ENCODE measurements at regions not wholly inside any gene's neighbourhood (a gene's known extent, or its start where the extent isn't known, plus 50 kb on each side); places are given as distances from the start of the nearest gene placed in this dataset.
"Not testable (repeated sequence)": the region's sequence is repeated elsewhere in the genome, so short reads cannot be mapped to it uniquely, and the experiment has no call there.

DNA sequence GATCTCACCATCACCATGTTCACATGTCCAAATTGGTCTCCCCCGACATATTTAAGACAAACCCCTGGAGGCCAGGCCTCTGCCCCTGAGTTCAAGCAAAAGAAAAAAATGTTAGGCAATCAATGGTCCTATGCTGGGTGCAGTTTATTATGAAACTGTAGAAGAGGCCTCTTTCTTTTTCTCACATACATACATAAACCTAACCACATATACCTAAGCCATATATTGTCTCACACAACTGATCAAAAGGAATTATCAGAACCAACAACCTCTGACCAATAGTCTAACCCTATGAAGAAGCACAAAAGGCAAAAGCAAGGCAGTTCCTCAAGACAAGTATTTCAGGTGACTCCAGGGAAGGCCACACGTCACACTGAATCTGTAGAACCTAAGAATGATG is 49.9 kb downstream of the ILRUN start:
- intact Hi-C loops (cut with micrococcal nuclease): no loop called here

DNA sequence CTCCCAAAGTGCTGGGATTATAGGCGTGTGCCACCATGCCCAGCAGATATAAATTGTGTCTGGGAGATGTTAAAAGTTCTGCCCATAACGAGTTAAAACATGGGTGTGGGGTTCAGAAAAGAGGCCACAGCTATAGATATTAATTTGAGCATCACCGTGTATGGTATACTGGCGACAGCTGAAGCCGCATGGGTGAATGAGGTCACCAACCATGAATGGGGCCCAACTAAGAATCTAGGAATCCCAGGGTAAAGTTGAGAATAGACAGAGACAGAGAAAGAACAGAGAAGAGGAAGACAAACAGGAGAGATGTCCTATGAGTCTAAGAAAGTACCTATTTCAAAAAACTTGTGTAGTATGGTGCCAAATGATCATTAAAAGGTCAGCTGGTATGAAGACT is 50.9 kb downstream of the ILRUN start:
- intact Hi-C loops (cut with micrococcal nuclease): no loop called here

DNA sequence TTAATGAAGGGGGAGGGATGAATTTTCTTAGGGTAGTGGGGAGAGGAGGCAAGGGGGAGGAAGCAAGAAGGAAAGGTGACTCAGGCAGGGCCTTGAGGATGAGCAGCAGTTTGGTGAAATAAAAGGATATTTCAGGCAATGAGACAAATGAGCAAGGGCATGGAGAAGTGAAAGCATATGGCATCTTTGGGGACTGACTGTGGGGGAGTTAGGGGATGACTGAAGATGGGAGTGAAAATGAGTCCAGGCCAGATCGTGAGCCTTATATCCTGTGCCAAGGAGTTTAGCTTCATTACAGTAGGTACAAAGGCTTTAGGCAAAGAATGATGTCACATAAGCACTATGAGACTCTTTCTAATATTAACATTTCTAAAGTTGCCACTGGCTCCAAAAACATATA is 51.9 kb downstream of the ILRUN start:
- intact Hi-C loops (cut with micrococcal nuclease): no loop called here

DNA sequence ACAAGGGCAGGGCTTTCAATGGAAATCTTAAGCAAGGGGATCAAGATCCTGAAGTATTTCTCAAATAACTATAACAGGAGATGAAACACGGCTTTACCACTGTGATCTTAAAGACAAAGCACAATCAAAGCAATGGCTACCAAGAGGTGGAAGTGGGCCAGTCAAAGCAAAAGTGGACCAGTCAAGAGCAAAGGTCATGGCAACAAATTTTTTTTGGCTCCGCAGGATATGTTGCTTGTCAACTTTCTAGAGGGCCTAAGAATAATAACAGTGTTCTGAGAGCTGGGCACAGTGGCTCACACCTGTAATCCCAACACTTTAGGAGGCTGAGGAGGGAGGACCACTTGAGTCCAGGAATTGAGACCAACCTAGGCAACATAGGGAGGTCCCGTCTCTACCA is 54.1 kb downstream of the ILRUN start:
- intact Hi-C loops (cut with micrococcal nuclease): no loop called here

DNA sequence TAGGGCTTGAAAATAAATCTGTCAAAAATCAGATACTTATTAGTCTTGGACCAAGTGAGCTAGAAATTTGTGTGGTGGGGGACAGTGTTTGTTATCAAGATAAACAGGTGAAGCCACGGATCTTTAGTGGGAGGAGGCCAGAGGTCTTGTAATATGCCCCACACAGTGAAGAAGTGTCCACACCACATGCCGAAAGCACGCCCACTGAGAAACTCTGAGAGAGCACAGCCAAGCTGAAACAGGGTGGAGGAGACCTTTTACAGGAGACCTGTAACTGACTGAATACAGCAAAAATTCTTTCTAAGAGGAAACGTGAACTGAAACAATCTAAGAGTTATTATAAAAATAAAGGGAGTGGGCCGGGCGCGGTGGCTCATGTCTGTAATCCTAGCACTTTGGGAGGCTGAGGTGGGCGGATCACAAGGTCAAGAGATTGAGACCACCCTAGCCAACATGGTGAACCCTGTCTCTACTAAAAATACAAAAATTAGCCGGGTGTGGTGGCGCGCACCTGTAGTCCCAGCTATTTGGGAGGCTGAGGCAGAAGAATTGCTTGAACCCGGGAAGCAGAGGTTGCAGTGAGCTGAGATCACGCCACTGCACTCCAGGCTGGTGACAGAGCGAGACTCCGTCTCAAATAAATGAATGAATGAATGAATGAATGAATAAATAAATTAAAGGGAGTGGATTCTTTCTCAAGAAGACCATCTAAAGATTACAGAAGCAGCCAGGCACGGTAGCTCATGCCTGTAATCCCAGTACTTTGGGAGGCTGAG is 56.3 kb downstream of the ILRUN start:
- intact Hi-C loops (cut with micrococcal nuclease): not testable (repeated sequence)

DNA sequence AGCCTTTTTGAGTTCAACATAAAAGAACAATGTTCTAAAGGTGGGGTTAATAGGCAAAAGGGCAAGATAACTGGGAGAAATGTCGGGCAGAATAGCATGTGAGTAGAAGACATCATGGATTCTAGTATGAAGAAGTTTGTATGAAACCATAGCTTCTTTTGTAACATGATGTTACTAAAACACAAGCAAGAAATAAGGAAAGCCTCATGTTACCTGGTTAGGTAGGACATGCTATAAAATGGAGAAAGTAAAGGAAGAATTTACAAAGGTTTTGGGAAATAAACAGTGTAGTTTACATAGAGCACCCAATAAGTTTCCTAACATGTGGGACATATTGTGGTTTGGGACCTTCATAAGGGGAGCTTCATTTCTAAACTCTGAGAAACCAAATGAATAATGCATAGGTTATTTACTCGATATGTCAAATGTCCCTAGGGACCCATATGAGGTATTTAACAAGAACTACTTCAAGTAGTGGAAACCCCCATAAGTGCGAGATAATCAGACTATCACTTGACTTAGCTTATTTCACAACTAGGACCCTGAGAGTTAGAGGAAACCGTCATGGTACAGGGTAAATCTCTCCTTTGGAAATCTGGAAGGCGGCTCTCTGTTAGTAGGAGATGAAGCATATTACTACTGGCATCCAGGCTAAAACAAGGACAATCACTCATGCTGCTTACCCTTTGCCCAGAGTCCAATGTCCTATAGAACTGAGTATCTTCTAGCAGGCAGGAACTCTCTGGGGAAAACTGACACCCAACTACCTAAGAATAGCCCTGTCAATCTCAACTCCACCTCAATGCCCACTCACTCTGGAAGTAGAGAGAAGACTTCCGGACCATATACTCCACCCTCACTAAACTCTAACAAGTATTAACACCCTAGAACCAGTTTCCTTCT is 57.5 kb downstream of the ILRUN start:
- intact Hi-C loops (cut with micrococcal nuclease): no loop called here

DNA sequence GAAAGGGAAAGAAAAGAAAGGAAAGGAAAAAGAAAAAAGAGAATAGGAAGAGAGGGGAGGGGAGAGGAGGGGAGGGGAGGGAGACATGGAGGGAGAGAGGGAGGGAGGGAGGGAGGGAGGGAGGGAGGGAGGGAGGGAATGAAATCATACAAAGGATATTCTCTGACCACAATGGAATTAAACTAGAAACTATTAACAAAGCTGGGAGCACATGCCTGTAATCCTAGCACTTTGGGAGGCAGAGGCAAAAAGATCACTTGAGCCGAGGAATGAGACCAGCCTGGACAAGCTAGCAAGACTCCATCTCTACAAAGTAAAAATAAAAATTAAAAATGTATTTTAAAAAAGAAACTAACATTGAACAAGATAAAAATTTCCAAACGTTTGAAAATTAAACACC is 62.8 kb downstream of the ILRUN start:
- intact Hi-C loops (cut with micrococcal nuclease): no loop called here

DNA sequence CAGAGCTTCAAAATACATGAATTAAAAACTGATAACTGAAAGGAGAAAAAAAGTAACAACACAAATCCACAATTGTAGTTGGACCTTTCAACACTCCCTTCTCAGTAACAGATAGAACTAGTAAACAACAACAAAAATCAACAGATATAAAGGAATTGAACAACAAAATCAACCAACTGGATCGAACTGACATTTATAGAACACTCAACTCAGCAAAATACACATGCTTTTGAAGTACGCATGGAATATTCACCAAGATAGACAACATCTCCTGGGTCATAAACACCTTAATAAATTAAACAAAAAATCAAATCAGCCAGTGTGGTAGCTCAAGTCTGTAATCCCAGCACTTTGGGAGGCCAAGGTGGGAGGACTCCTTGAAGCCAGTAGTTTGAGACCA is 63.3 kb downstream of the ILRUN start:
- intact Hi-C loops (cut with micrococcal nuclease): no loop called here

DNA sequence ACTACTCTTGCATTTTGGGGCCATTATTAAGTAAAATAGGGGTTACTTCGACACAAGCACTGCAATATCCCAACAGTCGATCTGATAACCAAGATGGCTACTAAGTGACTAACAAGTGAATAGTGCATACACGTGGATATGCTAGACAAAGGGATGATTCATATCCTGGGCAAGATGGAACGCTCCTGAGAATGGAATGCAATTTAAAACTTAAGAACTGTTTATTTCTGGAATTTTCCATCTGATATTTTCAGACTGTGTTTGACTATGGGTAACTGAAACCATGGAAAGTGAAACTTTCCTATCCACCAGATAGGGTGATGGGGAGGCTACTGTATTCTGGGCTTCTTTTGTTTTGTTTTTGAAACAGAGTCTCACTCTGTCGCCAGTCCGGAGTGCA is 66.5 kb downstream of the ILRUN start:
- intact Hi-C loops (cut with micrococcal nuclease): no loop called here

DNA sequence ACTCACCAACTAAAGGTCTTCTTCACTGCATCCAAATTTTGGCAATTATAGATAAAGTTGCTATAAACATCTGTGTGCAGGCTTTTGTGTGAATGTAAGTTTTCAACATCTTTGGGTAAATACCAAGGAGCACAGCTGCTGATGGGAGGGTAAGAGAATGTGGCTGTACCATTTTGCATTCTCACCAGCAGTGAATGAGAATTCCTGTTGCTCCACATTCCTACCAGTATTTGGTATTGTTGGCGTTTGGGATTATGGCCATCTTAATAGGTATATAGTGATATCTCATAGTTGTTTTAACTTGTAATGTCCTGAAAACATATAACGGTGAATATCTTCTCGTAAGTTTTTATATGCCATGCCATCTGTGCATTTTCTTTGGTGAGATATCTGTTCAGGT is 69.3 kb downstream of the ILRUN start:
- intact Hi-C loops (cut with micrococcal nuclease): no loop called here

DNA sequence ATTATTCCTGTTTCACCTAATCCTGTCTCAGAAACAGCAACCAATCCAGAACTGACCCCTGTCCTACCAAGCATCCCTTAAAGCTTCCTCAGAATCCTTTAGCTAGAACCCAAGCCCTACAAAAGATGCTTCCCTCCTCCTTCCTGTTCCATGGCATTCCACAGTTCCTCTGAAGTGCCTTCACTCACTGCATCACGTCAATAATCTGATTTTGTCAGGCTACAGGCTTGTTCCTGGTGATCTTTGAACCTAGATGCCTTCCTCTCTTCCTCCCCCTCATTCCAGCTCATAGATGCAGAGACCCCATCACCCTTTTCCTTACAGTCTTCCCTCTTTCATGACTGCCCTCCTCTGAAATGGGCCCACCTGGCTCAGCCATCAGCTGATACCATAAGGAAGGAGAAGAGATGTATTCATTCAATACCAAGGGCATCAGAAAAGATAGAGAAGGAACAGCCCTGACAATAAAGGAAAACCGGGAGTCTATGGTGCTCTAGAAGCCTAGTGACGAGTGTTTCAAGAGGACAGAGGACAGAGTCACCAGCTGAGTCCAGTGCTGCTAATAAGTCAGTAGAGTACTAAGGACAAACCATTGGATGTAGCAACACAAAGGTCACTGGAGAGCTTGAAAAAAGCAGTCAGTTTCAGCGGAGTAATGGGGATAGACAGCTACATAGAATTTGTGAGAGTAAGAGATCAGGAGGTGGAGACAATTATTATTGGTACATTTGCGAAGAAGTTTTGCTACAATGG is 62.5 kb upstream of the SPDEF start:
- intact Hi-C loops (cut with micrococcal nuclease): no loop called here

DNA sequence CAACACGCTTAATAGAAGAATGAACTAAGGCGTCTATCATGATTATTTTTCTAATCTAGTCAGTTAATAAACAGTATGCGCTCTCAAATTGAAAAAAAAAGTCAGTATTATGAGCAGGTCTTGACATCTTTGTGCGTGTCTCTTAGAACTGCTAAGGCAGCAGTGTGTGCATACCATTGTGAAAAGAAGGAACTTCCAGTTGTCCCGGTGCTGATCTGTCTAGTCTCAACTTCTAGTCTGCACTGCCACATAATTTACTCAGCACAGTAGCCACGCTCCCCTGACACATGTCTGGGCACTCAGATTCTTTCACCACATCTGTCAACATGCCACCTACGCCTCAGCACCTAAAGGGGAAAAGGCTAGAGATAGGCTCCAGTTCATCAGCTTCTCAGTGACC is 61.1 kb upstream of the SPDEF start:
- intact Hi-C loops (cut with micrococcal nuclease): no loop called here

DNA sequence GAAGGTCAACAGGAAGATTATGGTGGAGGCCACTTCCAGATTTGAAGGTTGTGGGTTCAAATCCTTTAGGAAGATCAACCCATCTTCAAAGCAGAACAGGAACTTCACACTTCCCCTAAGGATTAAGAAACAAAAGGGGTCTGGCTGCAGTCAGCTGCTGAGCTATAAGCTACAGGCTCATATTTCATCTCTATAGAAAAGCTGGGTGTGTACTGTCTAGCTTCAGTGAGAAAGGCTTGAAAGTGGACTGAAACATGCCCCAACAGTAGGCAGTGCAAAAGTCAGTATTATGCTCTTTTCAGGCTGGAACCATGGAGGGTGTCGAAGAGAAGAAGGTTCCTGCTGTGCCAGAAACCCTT is 60.1 kb upstream of the SPDEF start:
- intact Hi-C loops (cut with micrococcal nuclease): no loop called here

DNA sequence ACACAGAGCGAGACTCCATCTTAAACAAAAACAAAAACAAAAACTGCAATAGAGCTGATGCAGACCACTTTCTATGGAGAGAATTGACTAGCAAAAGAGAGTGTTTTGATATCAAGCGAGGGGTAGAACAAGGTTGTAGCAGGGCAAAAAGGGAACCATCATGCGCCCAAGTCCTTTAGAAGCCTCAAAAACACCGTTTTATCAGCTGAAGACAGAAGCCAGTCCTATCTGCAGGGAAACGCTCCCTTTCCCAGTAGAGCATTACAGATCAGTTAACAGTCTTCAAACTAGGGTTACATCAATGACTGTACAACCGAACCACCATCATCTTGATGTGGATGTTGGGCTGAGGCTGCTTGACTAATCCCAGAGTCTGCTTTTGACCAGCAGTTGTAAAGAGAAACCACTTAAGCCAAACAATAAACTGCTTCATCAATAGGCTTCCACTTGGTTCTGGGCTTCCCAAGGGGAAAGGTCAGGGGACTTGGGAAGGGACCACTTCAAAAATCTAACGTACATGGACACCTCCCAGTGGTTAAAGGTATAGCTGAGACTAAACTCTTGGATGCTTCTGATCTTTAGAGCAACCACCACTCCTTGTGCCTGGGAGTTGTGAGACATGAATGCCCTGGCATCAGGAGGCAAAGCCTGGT is 59.6 kb upstream of the SPDEF start:
- intact Hi-C loops (cut with micrococcal nuclease): no loop called here

DNA sequence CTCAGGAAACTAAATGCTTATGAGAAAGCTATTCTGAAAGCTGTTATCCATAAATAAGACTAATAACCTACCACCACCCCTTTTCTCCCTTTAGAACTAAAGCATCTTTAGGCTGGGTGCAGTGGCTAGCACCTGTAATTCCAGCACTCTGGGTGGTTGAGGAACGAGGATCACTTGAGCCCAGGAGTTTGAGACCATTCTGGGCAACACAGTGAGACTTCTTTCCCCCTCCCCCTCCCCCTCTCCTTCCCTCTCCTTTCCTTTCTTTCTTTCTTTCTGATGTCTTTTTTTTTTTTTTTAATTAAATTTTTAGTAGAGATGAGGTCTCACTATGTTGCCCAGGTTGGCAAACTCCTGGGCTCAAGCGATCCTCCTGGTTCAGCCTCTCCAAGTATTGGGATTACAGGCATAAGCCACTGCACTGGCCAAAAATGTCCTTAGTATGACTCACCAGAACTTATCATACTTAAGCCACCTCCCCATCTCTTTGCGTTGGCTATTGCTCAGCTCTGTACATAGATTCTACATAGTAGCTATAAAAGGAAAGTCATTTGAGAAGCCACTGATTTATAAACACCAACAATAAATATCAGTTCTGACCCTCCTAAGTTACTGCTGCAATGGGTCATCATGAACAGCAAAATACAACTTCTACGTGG is 54.8 kb upstream of the SPDEF start:
- intact Hi-C loops (cut with micrococcal nuclease): no loop called here

DNA sequence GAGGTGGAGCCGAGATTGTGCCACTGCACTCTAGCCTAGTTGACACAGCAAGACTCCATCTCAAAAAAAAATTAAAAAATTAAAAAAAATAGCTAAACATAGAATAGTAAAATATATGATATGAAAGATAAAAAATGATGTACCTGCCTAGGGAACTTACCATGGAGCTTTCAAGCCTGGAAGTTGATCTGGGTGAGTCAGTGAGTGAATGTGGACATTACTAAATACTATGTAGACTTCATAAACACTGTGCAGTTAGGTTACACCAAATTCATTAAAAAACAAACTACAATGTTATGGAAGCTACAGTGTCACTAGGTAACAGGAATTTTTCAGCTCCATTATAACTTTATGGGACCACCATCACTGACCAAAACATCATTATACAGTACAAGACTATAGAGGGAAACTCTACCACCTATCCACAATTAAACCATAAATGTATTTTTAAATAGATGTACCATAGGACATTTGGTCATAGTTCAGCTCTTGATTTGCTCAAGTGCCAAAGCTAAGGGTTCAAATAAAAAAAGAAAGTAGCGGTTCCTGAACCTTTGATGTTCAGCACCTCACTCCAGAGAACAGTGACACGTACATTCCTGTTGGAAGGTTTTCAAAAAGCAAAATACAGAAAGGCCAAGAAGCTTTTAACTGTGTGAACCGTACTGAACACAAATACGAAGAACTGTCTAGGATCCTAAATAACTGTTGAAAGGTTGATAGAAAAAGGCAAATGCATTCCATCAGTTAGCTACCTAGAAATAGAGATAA is 52.4 kb upstream of the SPDEF start:
- intact Hi-C loops (cut with micrococcal nuclease): loop anchor here (1.0 to 5.0 kb wide), 4 partner anchors 81 to 446 kb away; partner anchors contain the start of gene SMIM29

DNA sequence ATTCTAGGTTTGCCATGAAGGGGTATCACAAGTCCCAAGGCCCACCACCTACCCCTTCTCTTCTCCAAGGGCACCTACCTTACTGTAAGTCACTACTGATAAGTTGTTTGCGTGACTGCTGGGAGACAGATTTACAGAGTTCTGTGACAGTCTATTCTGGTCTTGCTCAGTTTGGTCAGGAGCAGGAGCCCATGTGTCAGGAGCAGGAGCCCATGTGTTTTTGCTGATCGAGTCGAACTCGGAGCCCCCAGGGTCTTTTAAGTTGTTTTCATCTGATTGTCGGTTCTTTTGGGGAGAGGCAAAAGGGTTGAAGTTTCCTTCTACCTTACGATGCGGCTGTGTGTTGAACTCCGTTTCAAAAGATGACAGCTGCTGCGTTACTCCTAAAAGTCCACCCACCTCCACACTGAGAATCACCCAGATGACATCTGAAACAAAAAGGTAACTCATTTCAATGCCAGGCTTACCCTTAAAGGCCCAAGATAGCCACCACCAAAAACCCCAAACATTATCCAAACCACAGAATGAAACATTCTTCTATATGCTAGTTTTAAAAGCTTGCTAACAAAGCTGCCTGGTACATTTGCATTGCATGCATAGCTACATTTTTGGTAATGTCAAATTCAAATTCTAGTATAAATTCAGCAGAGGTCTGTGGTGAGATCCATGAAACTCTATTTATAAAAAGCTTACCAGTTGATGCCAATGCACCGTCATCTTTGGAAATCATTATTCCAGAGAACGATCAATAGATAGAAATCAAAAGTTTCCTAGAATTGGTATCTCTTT is 50.5 kb upstream of the SPDEF start:
- intact Hi-C loops (cut with micrococcal nuclease): loop anchor here (5.0 kb wide), 2 partner anchors 359 to 444 kb away; partner anchors contain the start of gene SMIM29
